PFSK-1 (cell line): ENCODE measurements at regions not wholly inside any gene's neighbourhood (a gene's known extent, or its start where the extent isn't known, plus 50 kb on each side); places are given as distances from the start of the nearest gene placed in this dataset.

Experiments
- FOXP2 ChIP-seq: optimal IDR thresholded peaks from 2 replicates; pipeline ENCODE3; 2011; ENCODE audit warnings: borderline replicate concordance, control low read depth, inconsistent platforms; ENCODE audit not compliant: insufficient read depth; ENCODE audit errors: extremely low read length, extremely low read depth
- POLR2AphosphoS5 ChIP-seq: IDR thresholded peaks from 2 replicates; pipeline ENCODE4 v1.6.1; 2012; ENCODE audit warnings: low read depth, mild to moderate bottlenecking, control low read depth, low read length, moderate library complexity
- REST ChIP-seq, 2 experiments: IDR thresholded peaks; 2 replicates each; pipeline versions ENCODE4 v1.6.1 to v1.8.0; 2011 to 2012; ENCODE audit warnings: low read depth in 2 of 2, low read length in 2 of 2, control low read depth in 1 of 2, inconsistent platforms in 1 of 2, mild to moderate bottlenecking in 1 of 2, moderate library complexity in 1 of 2; ENCODE audit not compliant: insufficient read depth in 1 of 2
- SIN3A ChIP-seq: IDR thresholded peaks from 2 replicates; pipeline ENCODE4 v1.6.1; 2012; ENCODE audit warnings: mild to moderate bottlenecking, low read length, moderate library complexity, borderline replicate concordance; ENCODE audit not compliant: insufficient read depth
- TAF1 ChIP-seq: IDR thresholded peaks from 2 replicates; pipeline ENCODE4 v1.6.1; 2012; ENCODE audit warnings: low read length, control low read depth, borderline replicate concordance; ENCODE audit not compliant: insufficient read depth

- TF ChIP-seq POLR2AphosphoS5 (no peak), FOXP2 (no peak), REST (IDR thresholded peaks at IDR 0.05; ENCODE audit: insufficient read depth in 1 of 2, low read depth in 2 of 2, low read length in 2 of 2) (no peak), TAF1 (no peak), SIN3A (no peak)
These were observed 388.0 kb downstream of the SPRY1 start for GRCh38 chr4:123784626-123785025.

GRCh38 chr4:123785538-123785937 lies 388.9 kb downstream of the SPRY1 start:
- TF ChIP-seq FOXP2: no peak
- no peak for TF ChIP-seq REST (IDR thresholded peaks at IDR 0.05; ENCODE audit: insufficient read depth in 1 of 2, low read depth in 2 of 2, low read length in 2 of 2)
- no peak for TF ChIP-seq POLR2AphosphoS5
- no peak for TF ChIP-seq SIN3A
- no peak for TF ChIP-seq TAF1

- TF ChIP-seq REST (IDR thresholded peaks at IDR 0.05; ENCODE audit: insufficient read depth in 1 of 2, low read depth in 2 of 2, low read length in 2 of 2): no peak
- no peak for TF ChIP-seq SIN3A
- TF ChIP-seq FOXP2: no peak
- no peak for TF ChIP-seq POLR2AphosphoS5
- TF ChIP-seq TAF1: no peak
These were observed 389.7 kb downstream of the SPRY1 start for GRCh38 chr4:123786163-123786915.

GRCh38 chr4:123786920-123787319 lies 390.3 kb downstream of the SPRY1 start:
- no peak for TF ChIP-seq REST (IDR thresholded peaks at IDR 0.05; ENCODE audit: insufficient read depth in 1 of 2, low read depth in 2 of 2, low read length in 2 of 2)
- TF ChIP-seq POLR2AphosphoS5: no peak
- TF ChIP-seq SIN3A: no peak
- no peak for TF ChIP-seq FOXP2
- no peak for TF ChIP-seq TAF1

- TF ChIP-seq POLR2AphosphoS5 (no peak), TAF1 (no peak), SIN3A (no peak), REST (IDR thresholded peaks at IDR 0.05; ENCODE audit: insufficient read depth in 1 of 2, low read depth in 2 of 2, low read length in 2 of 2) (no peak), FOXP2 (no peak)
These were observed 391.0 kb downstream of the SPRY1 start for GRCh38 chr4:123787512-123788080.
